HEK293T (cell line): ENCODE measurements at regions not wholly inside any gene's neighbourhood (a gene's known extent, or its start where the extent isn't known, plus 50 kb on each side); places are given as distances from the start of the nearest gene placed in this dataset.

ENCODE experiments used
- CTCF ChIA-PET: fragments of 350-600 bp; formaldehyde crosslinking; extraction: SDS; loops from one replicate; lab custom pipeline; 2021; ENCODE audit warnings: antibody characterized with exemption, inconsistent platforms; lab: Yijun Ruan, JAX
- POLR2A ChIA-PET: fragments of 350-600 bp; formaldehyde crosslinking; extraction: SDS; loops from one replicate; lab custom pipeline; 2020; ENCODE audit warnings: antibody characterized with exemption, inconsistent platforms; lab: Yijun Ruan, JAX
- DNase-seq: peaks from one replicate; pipeline ENCODE4 v3.0.0; 2012; ENCODE audit warnings: mixed read lengths; ENCODE audit errors: extremely low spot score
- ARNT ChIP-seq: fragments of 450-650 bp; IDR thresholded peaks from 2 replicates; pipeline ENCODE4 v1.6.1; 2017; ENCODE audit warnings: mild to moderate bottlenecking
- BHLHE40 ChIP-seq: fragments of 450-650 bp; IDR thresholded peaks from 2 replicates; pipeline ENCODE4 v1.6.1; 2016; ENCODE audit warnings: mild to moderate bottlenecking, moderate library complexity, borderline replicate concordance
- CTBP1 ChIP-seq: fragments of 450-650 bp; IDR thresholded peaks from 2 replicates; pipeline ENCODE4 v1.6.1; 2016; ENCODE audit warnings: borderline replicate concordance
- ELF4 ChIP-seq: fragments of 450-650 bp; IDR thresholded peaks from 2 replicates; pipeline ENCODE4 v1.6.1; 2017; ENCODE audit warnings: antibody characterized with exemption
- FOXA1 ChIP-seq: fragments of 450-650 bp; IDR thresholded peaks from 2 replicates; pipeline ENCODE4 v1.6.1; 2016; ENCODE audit warnings: mild to moderate bottlenecking
- FOXK2 ChIP-seq: fragments of 450-650 bp; IDR thresholded peaks from 2 replicates; pipeline ENCODE4 v1.6.1; 2016; ENCODE audit warnings: mild to moderate bottlenecking
- FOXM1 ChIP-seq: fragments of 450-650 bp; IDR thresholded peaks from 2 replicates; pipeline ENCODE4 v1.6.1; 2017; ENCODE audit warnings: mild to moderate bottlenecking, borderline replicate concordance
- HDGF ChIP-seq: fragments of 450-650 bp; IDR thresholded peaks from 2 replicates; pipeline ENCODE4 v1.6.1; 2017; ENCODE audit warnings: antibody characterized with exemption, borderline replicate concordance
- L3MBTL2 ChIP-seq: fragments of 450-650 bp; conservative IDR thresholded peaks from 2 replicates; pipeline ENCODE4 v1.6.1; 2016; ENCODE audit warnings: mild to moderate bottlenecking
- LEF1 ChIP-seq: fragments of 450-650 bp; IDR thresholded peaks from 2 replicates; pipeline ENCODE4 v1.6.1; 2017; ENCODE audit warnings: mild to moderate bottlenecking, borderline replicate concordance
- NFRKB ChIP-seq: fragments of 450-650 bp; IDR thresholded peaks from 2 replicates; pipeline ENCODE4 v1.6.1; 2016; ENCODE audit warnings: mild to moderate bottlenecking, moderate library complexity
- PKNOX1 ChIP-seq: fragments of 450-650 bp; IDR thresholded peaks from 2 replicates; pipeline ENCODE4 v1.6.1; 2016
- SP1 ChIP-seq: fragments of 450-650 bp; IDR thresholded peaks from 2 replicates; pipeline ENCODE4 v1.6.1; 2017
- SUZ12 ChIP-seq: fragments of 450-650 bp; IDR thresholded peaks from 2 replicates; pipeline ENCODE4 v1.6.1; 2016; ENCODE audit warnings: mild to moderate bottlenecking
- TARDBP ChIP-seq: fragments of 450-650 bp; IDR thresholded peaks from 2 replicates; pipeline ENCODE4 v1.6.1; 2016
- ZNF384 ChIP-seq: fragments of 450-650 bp; IDR thresholded peaks from 2 replicates; pipeline ENCODE4 v1.6.1; 2016

GRCh38 chr10:44006771-44007170 lies 358.1 kb upstream of the ZNF32 start:
- no peak for DNase-seq
- no peak for TF ChIP-seq FOXM1
- TF ChIP-seq CTBP1: no peak
- no peak for TF ChIP-seq TARDBP
- no peak for TF ChIP-seq BHLHE40
- TF ChIP-seq SUZ12: no peak
- TF ChIP-seq ARNT: no peak
- TF ChIP-seq L3MBTL2: no peak
- TF ChIP-seq FOXK2: no peak
- TF ChIP-seq ZNF384: no peak
- TF ChIP-seq HDGF: no peak
- TF ChIP-seq ELF4: no peak
- TF ChIP-seq LEF1: no peak
- TF ChIP-seq SP1: no peak
- ChIA-PET POLR2A (no interaction called here), CTCF (no interaction called here)

DNA sequence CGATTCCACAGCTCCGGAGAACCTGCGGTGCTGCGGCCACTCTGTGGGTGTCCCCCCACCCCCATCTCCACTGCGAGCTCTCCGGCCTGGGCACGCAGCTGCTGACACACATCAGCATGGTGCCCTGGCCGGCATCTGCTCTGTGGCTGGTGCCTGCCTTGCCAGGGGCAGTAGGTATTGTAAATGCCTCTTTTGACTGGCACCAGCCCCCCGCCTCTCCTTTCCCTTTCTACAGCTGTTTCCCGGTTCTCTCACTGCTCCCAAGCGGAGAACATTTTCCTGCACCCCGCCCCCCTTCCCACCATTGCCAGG lies 357.1 kb upstream of the ZNF32 start:
- ChIA-PET POLR2A (no interaction called here), CTCF (no interaction called here)
- no peak for DNase-seq
- TF ChIP-seq ZNF384 (no peak), ELF4 (no peak), ARNT (no peak), FOXM1 (no peak), HDGF (no peak), FOXA1 (no peak), BHLHE40 (no peak), LEF1 (no peak), NFRKB (no peak), SUZ12 (no peak), CTBP1 (no peak), PKNOX1 (no peak), L3MBTL2 (no peak), TARDBP (no peak)

GRCh38 chr10:44004913-44005787 lies 356.5 kb upstream of the ZNF32 start:
- DNase-seq: no peak
- POLR2A ChIA-PET: no interaction called here
- TF ChIP-seq ELF4 (no peak), ARNT (no peak), L3MBTL2 (no peak), SP1 (no peak), PKNOX1 (no peak), BHLHE40 (no peak), FOXK2 (no peak), ZNF384 (no peak), TARDBP (no peak), CTBP1 (no peak), NFRKB (no peak), LEF1 (no peak), HDGF (no peak), SUZ12 (no peak)
- CTCF ChIA-PET: no interaction called here

GRCh38 chr10:43998021-43998809 lies 349.5 kb upstream of the ZNF32 start:
- DNase-seq: no peak
- CTCF ChIA-PET: no interaction called here
- POLR2A ChIA-PET: no interaction called here
- no peak for TF ChIP-seq PKNOX1
- TF ChIP-seq FOXK2: no peak
- no peak for TF ChIP-seq ARNT
- no peak for TF ChIP-seq NFRKB
- TF ChIP-seq FOXM1: no peak
- no peak for TF ChIP-seq ZNF384
- TF ChIP-seq ELF4: no peak
- no peak for TF ChIP-seq TARDBP
- no peak for TF ChIP-seq SUZ12
- no peak for TF ChIP-seq SP1
- TF ChIP-seq FOXA1: no peak
- no peak for TF ChIP-seq LEF1
- no peak for TF ChIP-seq BHLHE40
- TF ChIP-seq CTBP1: no peak
- no peak for TF ChIP-seq HDGF
- TF ChIP-seq L3MBTL2: no peak

GRCh38 chr10:43997330-43997729 lies 348.6 kb upstream of the ZNF32 start:
- no peak for TF ChIP-seq NFRKB
- no peak for TF ChIP-seq BHLHE40
- no peak for TF ChIP-seq CTBP1
- no peak for TF ChIP-seq LEF1
- no peak for TF ChIP-seq PKNOX1
- TF ChIP-seq SUZ12: no peak
- no peak for TF ChIP-seq L3MBTL2
- no peak for TF ChIP-seq ZNF384
- no peak for TF ChIP-seq ARNT
- no peak for TF ChIP-seq TARDBP
- TF ChIP-seq HDGF: no peak
- TF ChIP-seq FOXK2: no peak
- TF ChIP-seq ELF4: no peak
- no peak for TF ChIP-seq FOXM1
- TF ChIP-seq SP1: no peak
- no peak for TF ChIP-seq FOXA1
- ChIA-PET CTCF (no interaction called here), POLR2A (no interaction called here)
- no peak for DNase-seq
